Common myeloid progenitor, CD34-positive (primary cell): ENCODE measurements at regions not wholly inside any gene's neighbourhood (a gene's known extent, or its start where the extent isn't known, plus 50 kb on each side); places are given as distances from the start of the nearest gene placed in this dataset.

Experiments
- CTCF ChIA-PET: fragments of 350-600 bp; sonication (Branson Sonifier 250); formaldehyde crosslinking; loops from one replicate; lab custom pipeline; 2021; ENCODE audit warnings: antibody characterized with exemption; lab: Charles Lee
- POLR2A ChIA-PET: fragments of 350-600 bp; sonication (Branson Sonifier 250); formaldehyde crosslinking; loops from one replicate; lab custom pipeline; 2021; ENCODE audit warnings: antibody characterized with exemption; lab: Charles Lee
- DNase-seq, 3 donors: peaks; one replicate each; pipeline versions ENCODE4 v3.0.0 to v3.0.0-alpha.2; 2013
- H3K27ac ChIP-seq, 2 experiments: 1 replicate in 1 of 2; 2 replicates in 1 of 2; pipeline ENCODE4 v1.7.0; 2013; ENCODE audit warnings: inconsistent platforms in 2 of 2, low read length in 2 of 2, mild to moderate bottlenecking in 2 of 2, low read depth in 1 of 2, moderate library complexity in 1 of 2; ENCODE audit not compliant: severe bottlenecking in 2 of 2, insufficient read depth in 1 of 2, poor library complexity in 1 of 2
- H3K27me3 ChIP-seq, 5 experiments: replicated peaks in 2 of 5; 1 replicate in 3 of 5; 2 replicates in 2 of 5; pipeline versions ENCODE4 v1.6.1 to v1.7.0; 2013; ENCODE audit warnings: low read length in 4 of 5, mild to moderate bottlenecking in 2 of 5, moderate library complexity in 2 of 5, inconsistent platforms in 1 of 5; ENCODE audit not compliant: insufficient read depth in 5 of 5, control insufficient read depth in 4 of 5
- H3K36me3 ChIP-seq, 4 experiments: 1 replicate in 2 of 4; 2 replicates in 2 of 4; pipeline versions ENCODE4 v1.6.1 to v1.7.0; 2013; ENCODE audit warnings: low read length in 3 of 4, control low read depth in 1 of 4, mild to moderate bottlenecking in 1 of 4; ENCODE audit not compliant: control insufficient read depth in 4 of 4, insufficient read depth in 4 of 4
- H3K4me1 ChIP-seq, 4 experiments: 1 replicate in 3 of 4; 2 replicates in 1 of 4; pipeline versions ENCODE4 v1.6.1 to v1.7.1; 2013; ENCODE audit warnings: low read length in 3 of 4, mild to moderate bottlenecking in 3 of 4, control low read depth in 1 of 4, inconsistent platforms in 1 of 4, moderate library complexity in 1 of 4; ENCODE audit not compliant: control insufficient read depth in 4 of 4, insufficient read depth in 4 of 4; ENCODE audit errors: control extremely low read depth in 1 of 4
- H3K4me3 ChIP-seq, 7 experiments: 1 replicate in 4 of 7; 2 replicates in 3 of 7; pipeline versions ENCODE4 v1.5.1 to v1.7.0; 2013; ENCODE audit warnings: mild to moderate bottlenecking in 7 of 7, low read length in 6 of 7, moderate library complexity in 6 of 7, inconsistent platforms in 2 of 7, low read depth in 2 of 7, control low read depth in 1 of 7; ENCODE audit not compliant: insufficient read depth in 4 of 7, control insufficient read depth in 1 of 7; ENCODE audit errors: extremely low read depth in 1 of 7
- H3K9me3 ChIP-seq, 5 experiments: 1 replicate in 4 of 5; 2 replicates in 1 of 5; pipeline versions ENCODE4 v1.6.1 to v1.7.1; 2013; ENCODE audit warnings: low read length in 4 of 5, mild to moderate bottlenecking in 2 of 5, inconsistent platforms in 1 of 5, low read depth in 1 of 5, moderate library complexity in 1 of 5; ENCODE audit not compliant: control insufficient read depth in 4 of 5, insufficient read depth in 2 of 5; ENCODE audit errors: control extremely low read depth in 1 of 5
- whole genome bisulfite sequencing: methylation state at CpG from one replicate; pipeline ENCODE4 v1.1.5; 2013; ENCODE audit not compliant: insufficient coverage; 5-methylcytosine and 5-hydroxymethylcytosine counted together

GRCh38 chr2:190791347-190791975, 89.2 kb upstream of the GLS start:
- H3K36me3 ChIP-seq = no peaks in the 10 kb centered on the region
- no peaks in the 10 kb centered on the region for H3K27me3 ChIP-seq
- CTCF ChIA-PET = interaction anchor here (6.4 kb wide), 1 partner anchor 11 kb away, joined by 35 read pairs; no protein-coding TSS in a partner anchor
- DNase-seq = peak in 2 of 3 donors; percentile 25 to 44
- H3K4me1 ChIP-seq = peaks cover 3 to 16% (median 12%) of the 10 kb centered on the region in 4 experiments
- H3K27ac ChIP-seq = no peak overlapping the region
- no peak overlapping the region for H3K4me3 ChIP-seq
- no peaks in the 10 kb centered on the region for H3K9me3 ChIP-seq
- WGBS = 37% methylated on average over 4 of the region's 7 CpGs
- POLR2A ChIA-PET = no interaction called here

DNA sequence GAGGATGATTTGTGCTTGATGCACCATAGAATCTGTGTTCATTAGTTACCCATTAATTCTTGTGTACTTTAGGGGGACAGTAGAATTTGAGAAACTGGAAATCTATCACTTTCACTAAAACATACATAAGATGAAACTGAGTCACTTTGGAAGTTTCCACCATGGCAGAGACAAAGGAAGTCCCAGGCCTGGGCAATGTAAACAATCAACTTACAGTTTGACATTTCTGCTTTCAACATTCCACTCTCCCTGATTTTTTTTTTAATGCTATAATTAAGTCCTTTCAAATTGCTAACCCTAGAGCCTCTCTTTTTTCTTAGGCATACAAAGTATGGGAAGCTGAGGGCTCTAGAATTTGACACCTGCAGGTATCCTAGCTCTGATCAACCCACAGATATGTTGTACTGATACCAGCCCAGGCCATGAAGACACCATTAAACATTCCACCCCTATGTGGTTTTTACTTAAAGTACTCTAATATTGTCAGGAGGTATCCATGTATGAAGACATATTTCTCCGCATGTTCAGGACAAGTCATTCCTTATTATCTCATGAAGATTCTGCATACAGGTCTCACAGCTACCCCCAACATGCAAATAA, 88.5 kb upstream of the GLS start:
- no CpG with 5 or more reads among the region's 1 CpG for WGBS
- Histone ChIP-seq H3K27me3 (no peaks in the 10 kb centered on the region), H3K27ac (no peak overlapping the region), H3K4me3 (no peak overlapping the region), H3K9me3 (no peaks in the 10 kb centered on the region), H3K36me3 (no peaks in the 10 kb centered on the region), H3K4me1 (peaks cover 3 to 15% (median 12%) of the 10 kb centered on the region in 4 experiments)
- no peak for DNase-seq
- ChIA-PET CTCF (interaction anchor here (1.5 to 6.4 kb wide), 3 partner anchors 9 to 16 kb away, joined by 4 to 35 read pairs (median 5); no protein-coding TSS in a partner anchor), POLR2A (no interaction called here)

GRCh38 chr2:190792956-190793888, 87.4 kb upstream of the GLS start:
- Histone ChIP-seq H3K36me3 (no peaks in the 10 kb centered on the region), H3K9me3 (no peaks in the 10 kb centered on the region), H3K27ac (no peak overlapping the region), H3K4me3 (no peak overlapping the region), H3K4me1 (peaks cover 3 to 15% (median 12%) of the 10 kb centered on the region in 4 experiments), H3K27me3 (no peaks in the 10 kb centered on the region)
- no peak for DNase-seq
- CTCF ChIA-PET = interaction anchor here (1.5 to 6.4 kb wide), 4 partner anchors 10 to 15 kb away, joined by 4 to 35 read pairs (median 14); no protein-coding TSS in a partner anchor
- POLR2A ChIA-PET = no interaction called here
- 98% methylated on average over 6 of the region's 9 CpGs for WGBS

DNA sequence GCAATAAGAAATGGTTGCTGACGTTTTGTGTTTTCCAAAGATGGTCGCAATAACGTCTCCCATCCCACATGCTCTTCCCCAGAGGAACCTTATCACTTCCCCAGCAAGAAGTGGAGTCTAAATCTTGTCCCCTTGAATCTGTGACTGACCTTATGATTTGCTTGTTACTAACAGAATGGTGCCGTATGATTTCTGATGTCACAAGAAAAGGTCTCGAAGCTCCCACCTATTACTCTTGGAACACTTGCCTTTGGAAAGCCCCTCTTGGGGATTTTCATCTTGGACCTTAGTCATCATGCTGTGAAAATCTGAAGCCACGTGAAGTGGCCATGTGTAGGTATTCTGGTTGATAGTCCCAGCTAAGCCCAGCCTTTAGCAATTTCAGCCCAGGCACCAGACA, 86.2 kb upstream of the GLS start:
- H3K27ac ChIP-seq = no peak overlapping the region
- no peaks in the 10 kb centered on the region for H3K36me3 ChIP-seq
- no peak overlapping the region for H3K4me3 ChIP-seq
- H3K27me3 ChIP-seq = no peaks in the 10 kb centered on the region
- H3K4me1 ChIP-seq = peaks cover 3 to 13% (median 9%) of the 10 kb centered on the region in 4 experiments
- CTCF ChIA-PET = interaction anchor here (0.5 to 6.4 kb wide), 4 partner anchors 10 to 16 kb away, joined by 3 to 35 read pairs (median 13); no protein-coding TSS in a partner anchor
- WGBS = 90% methylated on average over 6 of the region's 6 CpGs
- POLR2A ChIA-PET = interaction anchor here (0.5 kb wide), 1 partner anchor 111 kb away, joined by 5 read pairs; no protein-coding TSS in a partner anchor
- no peak for DNase-seq
- H3K9me3 ChIP-seq = no peaks in the 10 kb centered on the region

- no peaks in the 10 kb centered on the region for H3K27me3 ChIP-seq
- H3K27ac ChIP-seq = no peak overlapping the region
- no peak overlapping the region for H3K4me3 ChIP-seq
- no peaks in the 10 kb centered on the region for H3K9me3 ChIP-seq
- ChIA-PET POLR2A (interaction anchor here (0.5 kb wide), 1 partner anchor 111 kb away, joined by 5 read pairs; no protein-coding TSS in a partner anchor), CTCF (interaction anchor here (0.5 to 6.4 kb wide), 5 partner anchors 10 to 16 kb away, joined by 3 to 35 read pairs (median 4); no protein-coding TSS in a partner anchor)
- peaks cover 3 to 9% (median 6%) of the 10 kb centered on the region in 4 experiments for H3K4me1 ChIP-seq
- DNase-seq = no peak
- H3K36me3 ChIP-seq = no peaks in the 10 kb centered on the region
These were observed 85.8 kb upstream of the GLS start for GRCh38 chr2:190794790-190795189.

DNA sequence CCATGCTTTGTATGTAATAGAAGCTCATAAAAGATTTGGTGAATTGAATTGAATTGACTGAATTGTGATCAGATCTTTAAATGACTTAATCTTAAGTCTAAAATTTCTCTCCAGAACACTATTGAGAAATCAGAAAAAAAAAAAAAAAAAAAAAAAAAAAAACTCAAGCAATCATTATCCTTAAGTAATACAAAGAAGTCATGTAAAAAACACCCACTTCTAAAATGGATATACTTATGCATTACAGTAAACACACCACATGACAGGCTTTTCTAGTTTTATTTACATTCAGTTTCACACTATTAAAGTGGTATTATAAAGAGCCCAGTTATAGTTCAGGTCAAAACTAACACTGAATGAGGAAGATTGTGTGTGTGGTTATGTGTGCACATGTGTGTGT, 84.9 kb upstream of the GLS start:
- ChIA-PET CTCF (interaction anchor here (2.0 to 6.4 kb wide), 3 partner anchors 9 to 15 kb away, joined by 4 to 35 read pairs (median 22); no protein-coding TSS in a partner anchor), POLR2A (no interaction called here)
- no peak for DNase-seq

More for the DNA sequence above, 84.9 kb upstream of the GLS start:
- Histone ChIP-seq H3K27me3 (no peaks in the 10 kb centered on the region), H3K36me3 (no peaks in the 10 kb centered on the region), H3K4me1 (peaks cover 0 to 6% (median 5%) of the 10 kb centered on the region in 4 experiments), H3K9me3 (no peaks in the 10 kb centered on the region), H3K4me3 (no peak overlapping the region), H3K27ac (no peak overlapping the region)
